ENCODE measurements at regions not wholly inside any gene's neighbourhood (a gene's known extent, or its start where the extent isn't known, plus 50 kb on each side); places are given as distances from the start of the nearest gene placed in this dataset.
A peak's percentile ranks its signal among the peaks of the same experiment; 100 is the strongest.

- no peak for DNase-seq (ENCODE audit: low read depth)
- H3K4me3 ChIP-seq (ENCODE audit: low read length): no peak overlapping the region
- no peak for TF ChIP-seq CTCF (conservative IDR thresholded peaks at IDR 0.05; ENCODE audit: low read length)
These were observed 78.0 kb upstream of the MGAT5 start for GRCh38 chr2:134175834-134176233.

GRCh38 chr2:134177351-134177931, 76.4 kb upstream of the MGAT5 start:
- no peak overlapping the region for H3K4me3 ChIP-seq (ENCODE audit: low read length)
- no peak for DNase-seq (ENCODE audit: low read depth)
- no peak for TF ChIP-seq CTCF (conservative IDR thresholded peaks at IDR 0.05; ENCODE audit: low read length)

- DNase-seq (ENCODE audit: low read depth): peak; percentile 42
- TF ChIP-seq CTCF (conservative IDR thresholded peaks at IDR 0.05; ENCODE audit: low read length): no peak
- H3K4me3 ChIP-seq (ENCODE audit: low read length): no peak overlapping the region
These were observed 75.6 kb upstream of the MGAT5 start for GRCh38 chr2:134178138-134178877.

- no peak overlapping the region for H3K4me3 ChIP-seq (ENCODE audit: low read length)
These were observed 72.7 kb upstream of the MGAT5 start for GRCh38 chr2:134181219-134181618.

GRCh38 chr2:134183679-134184078, 70.2 kb upstream of the MGAT5 start:
- TF ChIP-seq CTCF (conservative IDR thresholded peaks at IDR 0.05; ENCODE audit: low read length): no peak
- DNase-seq (ENCODE audit: low read depth): no peak
- no peak overlapping the region for H3K4me3 ChIP-seq (ENCODE audit: low read length)

More at GRCh38 chr2:134181219-134181618, 72.7 kb upstream of the MGAT5 start:
- TF ChIP-seq CTCF (conservative IDR thresholded peaks at IDR 0.05; ENCODE audit: low read length): no peak
- DNase-seq (ENCODE audit: low read depth): no peak

GRCh38 chr2:134185639-134186038, 68.2 kb upstream of the MGAT5 start:
- no peak for DNase-seq (ENCODE audit: low read depth)
- H3K4me3 ChIP-seq (ENCODE audit: low read length): no peak overlapping the region
- no peak for TF ChIP-seq CTCF (conservative IDR thresholded peaks at IDR 0.05; ENCODE audit: low read length)
